ENCODE measurements at regions not wholly inside any gene's neighbourhood (a gene's known extent, or its start where the extent isn't known, plus 50 kb on each side); places are given as distances from the start of the nearest gene placed in this dataset.

GRCh38 chr2:47238638-47239037, 62.3 kb upstream of the CALM2 start:
- H2BK15ac ChIP-seq (ENCODE audit: low read depth, low read length): no peak overlapping the region
- H4K91ac ChIP-seq (ENCODE audit: insufficient read length, low read depth, low read length): no peak overlapping the region
- H2BK20ac ChIP-seq (ENCODE audit: low read depth, low read length, poor library complexity, severe bottlenecking): no peak overlapping the region
- H3K23me2 ChIP-seq (ENCODE audit: insufficient read length, low read depth, low read length, poor library complexity, severe bottlenecking): no peaks in the 10 kb centered on the region
- no peak for DNase-seq
- H3K27ac ChIP-seq (ENCODE audit: insufficient read length, low read depth, low read length): no peak overlapping the region
- H2AK5ac ChIP-seq (ENCODE audit: insufficient read length, low read length): no peak overlapping the region
- no peak overlapping the region for H4K5ac ChIP-seq (ENCODE audit: insufficient read length, low read depth, low read length)
- peaks cover 21% of the 10 kb centered on the region; the same call in 1 of the 2 replicates for H3K4me1 ChIP-seq (ENCODE audit: insufficient read depth, low read length)
- whole genome bisulfite sequencing (ENCODE audit: extremely low coverage, insufficient read length, low lambda C conversion rate): no CpG with 5 or more reads among the region's 1 CpG
- H3K79me1 ChIP-seq (ENCODE audit: insufficient read depth, low read depth, low read length, poor library complexity, severe bottlenecking): no peaks in the 10 kb centered on the region
- no peak for TF ChIP-seq CTCF (conservative IDR thresholded peaks at IDR 0.05)
- no peak overlapping the region for H3K18ac ChIP-seq (ENCODE audit: insufficient read length, low read depth, low read length)
- Mint-ChIP-seq H3K4me1 (peaks cover 51 to 57% of the 10 kb centered on the region in 2 experiments), H3K36me3 (ENCODE audit: insufficient read depth in 1 of 3, low read depth in 3 of 3) (no peaks in the 10 kb centered on the region; a peak in 1 of 7 replicates), H3K27ac (peak overlapping the region in 1 of 3 experiments; percentile 70; a peak in 1 of 7 replicates), H3K9me3 (no peaks in the 10 kb centered on the region), H3K27me3 (ENCODE audit: low read depth) (peaks cover 15% of the 10 kb centered on the region), H3K4me3 (peak overlapping the region in 1 of 2 experiments; percentile 43; a peak in 3 of 5 replicates)
- H3K4me2 ChIP-seq (ENCODE audit: insufficient read depth, insufficient read length, low read length): peak overlapping the region; percentile 8
- H3T11ph ChIP-seq (ENCODE audit: low read length): no peak overlapping the region
- H3K23ac ChIP-seq (ENCODE audit: insufficient read length, low read depth, low read length): no peak overlapping the region
- no peak overlapping the region for H2BK120ac ChIP-seq (ENCODE audit: low read depth, low read length, poor library complexity, severe bottlenecking)
- no peak overlapping the region for H3K56ac ChIP-seq (ENCODE audit: insufficient read length, low read depth, low read length)
- no peaks in the 10 kb centered on the region for H3K9me3 ChIP-seq (ENCODE audit: control insufficient read depth, low read depth, low read length)
- no peaks in the 10 kb centered on the region for H4K20me1 ChIP-seq (ENCODE audit: control insufficient read depth, insufficient read depth, insufficient read length)
- H3K79me2 ChIP-seq (ENCODE audit: insufficient read depth, low read length): no peaks in the 10 kb centered on the region
- H2BK12ac ChIP-seq (ENCODE audit: insufficient read length, low read depth, low read length): peak overlapping the region; percentile 40
- no peak overlapping the region for H3K14ac ChIP-seq (ENCODE audit: insufficient read depth, low read length)
- H4K8ac ChIP-seq (replicated peaks; ENCODE audit: insufficient read length, low read depth, low read length): no peak overlapping the region
- H3K27me3 ChIP-seq (ENCODE audit: insufficient read depth, low read length): no peaks in the 10 kb centered on the region
- no peak overlapping the region for H3K9ac ChIP-seq (ENCODE audit: extremely low read depth, insufficient read length, low read length)
- H2BK5ac ChIP-seq (ENCODE audit: insufficient read length, low read length): no peak overlapping the region
- H3K4ac ChIP-seq (ENCODE audit: low read depth, low read length): no peak overlapping the region
- no peak overlapping the region for H2AFZ ChIP-seq (ENCODE audit: low read length)
